ENCODE measurements at regions not wholly inside any gene's neighbourhood (a gene's known extent, or its start where the extent isn't known, plus 50 kb on each side); places are given as distances from the start of the nearest gene placed in this dataset.
A peak's percentile ranks its signal among the peaks of the same experiment; 100 is the strongest.

- Histone ChIP-seq H3K9me3 (ENCODE audit: control insufficient read depth in 1 of 2, insufficient read depth in 1 of 2, low read depth in 1 of 2, low read length in 2 of 2) (no peaks in the 10 kb centered on the region), H3K36me3 (ENCODE audit: control insufficient read depth in 1 of 2, insufficient read depth in 2 of 2, low read length in 2 of 2) (no peaks in the 10 kb centered on the region), H3K4me1 (ENCODE audit: control insufficient read depth in 1 of 2, insufficient read depth in 2 of 2, low read length in 2 of 2) (peaks cover 20 to 40% of the 10 kb centered on the region in 2 experiments), H3K9ac (ENCODE audit: low read length) (no peak overlapping the region), H3K27ac (ENCODE audit: low read depth, low read length) (no peak overlapping the region; the same call in 1 of the 2 replicates), H4K20me1 (ENCODE audit: insufficient read depth) (no peaks in the 10 kb centered on the region), H2AFZ (ENCODE audit: low read depth, low read length, poor library complexity, severe bottlenecking) (no peak overlapping the region), H3K9me2 (ENCODE audit: insufficient read depth) (no peaks in the 10 kb centered on the region), H3K27me3 (ENCODE audit: insufficient read depth, low read length) (no peaks in the 10 kb centered on the region), H3K4me3 (replicated peaks in 1 of 2; ENCODE audit: low read depth in 1 of 2, low read length in 2 of 2) (no peak overlapping the region), H3K4me2 (ENCODE audit: low read length) (peak overlapping the region; percentile 59), H3K79me2 (ENCODE audit: insufficient read depth, low read length) (peaks cover 67% of the 10 kb centered on the region)
- BruUV-seq (replicated peaks) = no TSS peak
- ChIA-PET RAD21 (ENCODE audit: low non-redundant PET in 1 of 2, low total read pairs in 2 of 2, uncharacterized antibody in 2 of 2, unreplicated experiment in 2 of 2) (no interaction called here), CTCF (no interaction called here), POLR2A (no interaction called here)
- ATAC-seq (no peak), DNase-seq (ENCODE audit: low read depth, low spot score) (no peak)
- TF ChIP-seq ZBTB33 (IDR thresholded peaks at IDR 0.05; ENCODE audit: extremely low read depth, insufficient replicate concordance, low read length) = no peak
- TF ChIP-seq ELF1 (IDR thresholded peaks at IDR 0.05; ENCODE audit: borderline replicate concordance, low read depth) = no peak
- TF ChIP-seq SIN3A (IDR thresholded peaks at IDR 0.05; ENCODE audit: low read depth) = no peak
- TF ChIP-seq JUND (IDR thresholded peaks at IDR 0.05) = no peak
- no peak for TF ChIP-seq ATF3 (IDR thresholded peaks at IDR 0.05)
- TF ChIP-seq POLR2AphosphoS5 (IDR thresholded peaks at IDR 0.05; ENCODE audit: low read depth, low read length) = no peak
- TF ChIP-seq EZH2phosphoT487 (IDR thresholded peaks at IDR 0.05; ENCODE audit: borderline replicate concordance) = no peak
- TF ChIP-seq SP1 (IDR thresholded peaks at IDR 0.05; ENCODE audit: low read depth) = no peak
- TF ChIP-seq YY1 (IDR thresholded peaks at IDR 0.05; ENCODE audit: extremely low read depth, insufficient replicate concordance, low read depth, low read length) = no peak
- TF ChIP-seq ZFX (IDR thresholded peaks at IDR 0.05) = no peak
- no peak for TF ChIP-seq REST (IDR thresholded peaks at IDR 0.05; ENCODE audit: low read depth)
- no peak for TF ChIP-seq POLR2A (IDR thresholded peaks at IDR 0.05; ENCODE audit: borderline replicate concordance, extremely low read depth, insufficient read depth, insufficient read length)
- no peak for TF ChIP-seq RAD21 (IDR thresholded peaks at IDR 0.05; ENCODE audit: low read depth)
- intact Hi-C loops (cut with micrococcal nuclease) = no loop called here
These were observed 102.3 kb upstream of the DOCK9 start for GRCh38 chr13:99080131-99080530.

All from HCT116 (cell line).